HG02763 (cell line): ENCODE measurements at regions not wholly inside any gene's neighbourhood (a gene's known extent, or its start where the extent isn't known, plus 50 kb on each side); places are given as distances from the start of the nearest gene placed in this dataset.

Experiments
- ATAC-seq: cut with Tn5 transposase; IDR thresholded peaks from one replicate; pipeline ENCODE4 v1.9.1; 2021; ENCODE audit warnings: mild to moderate bottlenecking, moderate library complexity; ENCODE audit not compliant: unreplicated experiment

DNA sequence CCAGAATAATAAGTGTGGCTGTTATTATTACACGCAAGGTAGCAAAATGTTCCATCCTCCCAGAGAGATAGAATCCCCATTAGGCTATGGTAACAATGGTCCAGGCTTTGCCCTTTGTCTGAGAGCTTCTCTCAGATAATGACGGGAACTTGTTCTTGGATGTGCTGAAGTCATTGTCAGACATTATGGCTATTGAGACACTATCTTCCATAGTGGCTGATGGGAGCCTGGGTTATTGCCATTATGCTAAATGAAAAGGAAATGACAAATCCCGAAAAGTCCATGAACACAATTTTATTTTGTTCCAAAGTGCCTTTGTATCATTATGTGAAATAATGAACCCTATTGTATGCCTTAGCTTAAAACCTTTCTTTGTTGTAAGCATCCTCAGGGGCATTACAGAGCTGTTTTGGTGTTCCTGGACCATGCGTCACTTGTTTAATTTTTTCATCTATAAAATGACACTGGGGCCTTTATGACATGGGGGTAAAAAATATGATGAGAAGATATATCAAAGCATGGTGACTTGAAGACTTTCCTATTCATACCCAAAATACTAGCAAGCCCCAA is 218.5 kb downstream of the KCNS3 start:
- no peak for ATAC-seq

DNA sequence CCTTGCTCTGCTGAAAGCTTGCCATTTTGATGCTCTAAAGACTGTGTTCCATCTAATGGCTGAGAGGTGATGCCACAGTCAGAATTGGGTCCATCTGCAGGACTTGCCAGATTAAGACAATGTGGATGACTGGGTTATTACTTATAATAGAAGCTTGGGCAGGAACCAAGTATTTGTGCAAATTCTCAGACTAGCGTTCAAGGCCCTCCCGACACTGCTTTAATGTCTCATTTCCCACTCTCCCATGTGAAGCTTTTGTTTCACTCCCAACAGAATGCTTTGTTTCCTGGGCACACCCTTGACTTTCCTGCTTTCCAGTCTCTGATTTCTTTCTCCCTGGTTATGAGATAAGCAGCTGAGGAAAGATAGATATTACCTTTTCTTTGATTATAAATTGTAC is 215.8 kb downstream of the KCNS3 start:
- ATAC-seq = no peak

DNA sequence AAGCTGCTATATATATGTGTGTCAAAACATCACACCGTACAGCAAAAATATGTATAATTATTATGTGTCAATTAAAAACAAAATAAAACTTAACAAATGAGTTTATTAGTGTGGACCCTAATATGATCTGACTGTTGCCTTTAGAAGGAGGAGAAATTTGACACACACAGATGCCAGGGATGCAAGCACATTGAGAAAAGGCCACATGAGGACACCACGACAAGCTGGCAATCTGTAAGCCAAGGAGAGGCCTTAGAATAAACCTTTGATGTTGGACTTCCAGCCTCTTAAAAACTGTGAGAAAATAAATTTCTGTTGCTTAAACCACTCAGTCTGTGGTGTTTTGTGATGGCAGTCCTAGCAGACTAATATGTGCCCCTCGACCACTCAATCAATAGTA is 214.7 kb downstream of the KCNS3 start:
- ATAC-seq = no peak

DNA sequence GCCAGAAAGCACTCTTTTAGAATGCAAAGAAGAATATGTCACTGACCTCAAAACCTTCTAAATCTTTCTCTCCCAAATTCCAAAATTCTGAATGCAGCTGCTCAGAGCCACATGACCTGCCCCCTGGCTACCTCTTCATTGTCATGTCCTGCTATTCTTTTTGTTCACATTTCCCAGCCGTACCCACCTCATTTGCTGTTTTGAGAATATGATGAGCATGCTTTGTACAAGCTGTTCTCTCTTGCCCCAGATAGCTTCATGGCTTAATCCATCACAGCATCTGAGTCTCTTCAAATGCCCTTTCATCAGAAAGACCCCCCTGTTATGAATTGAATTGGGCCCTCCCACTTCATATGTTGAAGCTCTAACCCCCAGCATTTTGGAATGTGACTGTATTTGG is 214.3 kb downstream of the KCNS3 start:
- no peak for ATAC-seq

DNA sequence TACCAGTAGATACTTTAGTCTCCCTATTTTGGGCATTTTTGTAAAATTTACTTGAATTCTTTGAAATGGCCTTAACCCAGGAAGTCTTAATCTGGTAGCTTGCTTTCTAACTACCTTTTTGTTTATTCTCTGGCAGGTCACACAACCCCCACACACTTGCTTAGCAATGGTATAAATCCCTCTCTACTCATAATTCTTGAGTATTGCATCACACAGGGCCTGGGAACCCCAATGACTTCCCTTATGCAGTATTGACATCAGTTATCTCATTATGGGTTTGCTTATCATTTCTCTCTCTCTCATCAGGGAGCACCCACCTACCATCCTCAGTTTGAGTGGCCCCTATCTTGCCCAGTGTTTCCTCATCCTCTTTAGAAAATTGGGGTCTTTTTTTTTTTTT is 207.1 kb downstream of the KCNS3 start:
- ATAC-seq = no peak

DNA sequence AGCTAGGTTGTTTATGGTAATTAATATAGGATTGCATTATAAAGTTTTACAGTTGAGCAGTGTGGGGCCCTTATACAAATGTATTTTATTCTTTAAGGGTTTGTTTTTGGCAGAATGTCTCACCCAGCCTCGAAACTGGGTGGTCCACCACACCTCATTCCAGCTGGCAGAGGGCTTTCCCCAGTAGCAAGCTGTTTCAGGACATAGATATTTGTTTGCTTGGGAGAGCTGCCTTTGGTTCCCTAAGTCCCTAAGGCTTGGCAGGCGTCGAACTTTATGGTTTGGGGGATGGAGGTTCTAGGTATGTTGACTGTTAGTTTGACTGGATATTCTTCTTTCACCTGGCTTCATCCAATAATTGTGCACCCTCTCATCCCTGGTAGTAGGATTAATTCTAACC is 205.9 kb downstream of the KCNS3 start:
- ATAC-seq = no peak

DNA sequence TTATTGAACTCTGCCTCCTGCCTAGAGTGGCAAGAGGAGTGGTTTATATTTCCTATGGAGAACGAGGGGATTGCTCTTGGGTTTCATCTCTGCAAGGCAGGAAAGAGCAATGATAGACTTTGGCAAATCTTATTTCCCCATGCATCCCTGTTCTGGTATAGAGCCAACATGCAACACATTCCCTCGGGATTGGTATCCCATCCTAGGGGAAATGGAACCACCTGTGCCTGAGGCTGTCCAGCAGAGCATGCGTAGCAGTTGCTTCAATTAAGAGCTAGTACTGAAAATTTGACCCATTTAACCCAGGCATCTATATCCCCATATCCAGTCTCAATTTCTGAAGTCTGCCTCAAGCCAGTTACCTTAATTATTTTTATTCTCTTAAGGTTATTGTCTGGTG is 205.3 kb downstream of the KCNS3 start:
- ATAC-seq = no peak

DNA sequence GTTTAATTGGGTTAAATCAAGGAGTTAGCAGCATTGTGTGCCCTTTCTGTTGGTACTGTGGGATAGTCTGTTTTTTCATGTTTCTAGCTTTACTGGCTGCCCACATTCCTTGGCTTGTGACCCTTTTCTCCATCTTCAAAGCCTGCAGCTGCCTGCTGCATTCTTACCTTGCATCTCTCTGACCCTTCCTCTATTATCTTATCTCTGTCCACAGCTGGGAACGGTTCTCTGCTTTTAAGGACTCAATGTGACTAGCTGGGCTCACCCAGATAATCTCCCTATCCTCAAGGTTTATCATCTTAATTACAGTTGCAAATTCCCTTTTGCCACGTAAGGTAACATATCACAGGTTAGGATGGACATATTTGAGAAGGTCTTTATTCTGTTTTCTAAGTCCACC is 199.7 kb downstream of the KCNS3 start:
- no peak for ATAC-seq

DNA sequence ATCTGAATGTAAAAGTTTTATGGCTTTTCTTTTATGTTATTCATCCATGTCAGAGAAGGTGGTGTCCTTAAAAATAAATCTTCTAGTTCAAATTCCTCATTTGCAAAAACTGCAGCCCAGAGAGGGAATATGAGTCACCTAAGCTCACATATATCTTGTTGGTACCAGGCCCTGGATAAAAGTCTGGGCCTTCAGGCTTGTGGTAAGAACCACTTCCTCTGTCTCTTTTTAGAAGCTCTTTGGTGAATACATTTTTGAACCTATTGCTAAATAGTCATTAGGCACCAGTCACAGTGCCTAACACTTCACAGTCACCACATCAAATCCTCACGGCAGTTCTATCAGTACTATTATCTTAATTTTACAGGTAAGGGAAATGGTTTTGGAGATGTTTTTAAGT is 199.2 kb downstream of the KCNS3 start:
- no peak for ATAC-seq

DNA sequence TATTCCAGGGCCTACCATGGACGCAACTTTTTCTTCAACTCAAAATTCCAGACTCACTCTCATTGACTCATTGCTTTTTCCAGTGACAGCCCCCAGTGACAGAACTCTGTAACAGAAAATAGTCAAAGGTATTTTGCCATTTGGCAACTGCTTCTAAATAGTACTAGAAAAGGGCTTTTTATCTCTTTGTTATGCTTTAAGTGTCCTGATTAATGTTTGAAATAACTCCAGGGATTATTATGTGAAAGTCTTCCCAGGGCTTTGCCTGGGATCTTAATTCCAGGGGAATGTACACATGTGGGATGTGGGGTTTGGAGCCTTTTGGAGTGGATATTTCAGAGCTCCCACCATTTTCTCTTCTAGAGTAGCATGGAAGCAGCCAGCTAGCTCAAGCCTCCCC is 198.8 kb downstream of the KCNS3 start:
- no peak for ATAC-seq

DNA sequence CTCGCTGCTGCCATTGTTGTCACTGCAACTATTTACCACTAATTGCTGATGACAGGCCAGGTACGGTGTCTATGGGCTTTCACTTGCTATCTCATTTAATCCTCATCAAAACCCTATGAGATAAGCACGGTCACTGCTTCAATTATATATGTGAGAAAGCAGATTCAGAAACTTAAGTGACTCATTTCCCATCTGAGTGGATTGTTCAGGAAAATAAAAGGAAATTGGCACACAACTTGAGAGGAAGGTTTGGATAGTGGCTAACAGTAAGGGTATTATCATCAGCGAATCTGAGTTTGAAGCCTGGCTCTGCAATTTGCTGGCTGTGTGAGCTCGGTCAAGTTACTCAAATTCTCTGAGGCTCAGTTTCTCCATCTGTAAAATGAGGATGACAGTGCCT is 196.0 kb downstream of the KCNS3 start:
- ATAC-seq = no peak

DNA sequence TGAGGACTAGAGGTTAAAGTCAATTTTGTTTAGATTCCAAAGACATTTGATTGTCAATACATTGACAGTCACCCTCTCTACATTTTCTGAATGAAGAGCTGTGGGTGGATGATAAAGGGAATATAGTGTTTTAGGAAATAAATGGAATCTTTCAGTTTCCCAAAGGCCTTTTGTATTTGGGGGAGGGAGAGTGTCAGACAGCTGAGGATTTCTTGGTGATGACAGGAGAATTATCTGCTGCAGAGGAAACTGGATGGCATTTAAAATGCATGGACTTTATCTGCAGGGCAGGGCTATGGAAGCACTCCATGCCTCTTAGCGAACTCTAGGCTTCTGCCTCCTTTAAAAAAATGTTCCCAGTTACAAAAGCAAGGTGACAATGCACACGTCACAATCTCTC is 195.1 kb downstream of the KCNS3 start:
- no peak for ATAC-seq

DNA sequence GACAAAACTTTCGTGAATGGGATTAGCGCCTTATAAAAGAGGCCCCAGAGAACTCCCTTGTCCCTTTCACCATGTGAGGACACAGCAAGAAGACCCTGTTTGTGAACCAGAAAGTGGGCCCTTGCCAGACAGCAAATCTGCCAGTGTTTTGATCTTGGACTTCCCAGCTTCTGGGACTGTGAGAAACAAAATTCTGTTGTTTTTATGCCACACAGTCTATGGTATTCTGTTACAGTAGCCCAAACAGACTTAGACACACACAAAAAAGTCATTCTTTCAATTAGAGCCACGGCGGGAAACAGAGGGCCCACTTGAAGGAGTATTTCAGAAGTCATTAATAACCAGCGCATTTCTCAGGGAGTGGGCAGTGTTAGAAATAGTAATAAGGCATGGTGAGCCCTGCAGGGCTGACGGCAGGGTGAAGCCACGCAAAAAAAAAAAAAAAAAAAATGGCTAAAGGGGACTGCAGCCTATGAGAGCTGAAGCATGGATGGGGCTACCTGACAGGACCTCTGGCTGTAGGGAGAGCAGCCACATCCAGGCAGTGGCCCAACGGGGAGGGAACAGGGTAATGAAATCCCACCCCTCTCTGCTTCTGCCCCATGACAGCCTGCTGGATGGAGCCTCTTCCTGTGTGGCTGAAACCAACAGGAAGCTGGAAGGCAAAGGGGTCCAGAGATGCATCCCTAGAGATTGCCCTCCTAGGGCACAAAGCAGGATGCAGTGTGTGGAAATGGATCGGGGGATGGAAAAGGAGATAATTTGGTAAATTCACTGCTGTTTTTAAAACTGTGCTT is 189.3 kb downstream of the KCNS3 start:
- no peak for ATAC-seq

DNA sequence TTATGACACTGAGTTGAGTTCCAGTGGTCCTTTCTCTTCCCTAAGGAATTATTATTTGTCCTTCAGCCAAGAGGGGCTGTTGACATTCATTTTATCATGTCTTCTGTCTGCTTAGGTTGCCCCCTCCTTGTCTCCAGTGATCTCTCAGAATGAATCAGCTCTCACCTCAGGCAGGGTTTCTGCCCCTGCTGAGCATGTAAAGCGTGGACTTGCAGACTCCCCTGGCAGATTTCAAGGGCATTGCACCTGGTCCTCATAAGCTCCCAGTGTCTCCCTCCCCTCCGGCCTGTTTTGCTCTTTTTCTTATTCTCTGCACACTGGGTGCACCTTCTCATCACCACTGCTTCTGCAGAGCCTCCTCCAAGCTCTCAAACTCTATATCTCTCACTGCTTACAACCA is 188.4 kb downstream of the KCNS3 start:
- no peak for ATAC-seq

DNA sequence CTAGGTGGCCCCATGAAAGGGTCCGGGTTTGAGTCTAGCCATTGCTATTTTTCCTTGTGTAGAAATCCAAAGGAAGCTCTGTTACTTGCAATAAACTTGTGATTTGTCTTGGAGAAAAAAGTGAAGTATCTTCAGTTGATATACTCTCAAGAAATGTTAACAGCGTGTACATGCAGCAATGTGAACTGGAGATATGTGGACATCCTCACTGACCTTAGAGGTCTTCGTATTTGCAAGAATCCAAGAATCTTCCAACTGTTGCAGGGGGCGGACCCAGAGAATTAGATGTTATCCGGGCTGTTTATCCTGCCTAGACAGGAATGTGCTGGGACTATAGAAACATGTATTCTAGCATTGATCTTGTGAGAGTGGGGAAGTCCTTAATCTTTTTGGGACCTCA is 187.6 kb downstream of the KCNS3 start:
- ATAC-seq = no peak

DNA sequence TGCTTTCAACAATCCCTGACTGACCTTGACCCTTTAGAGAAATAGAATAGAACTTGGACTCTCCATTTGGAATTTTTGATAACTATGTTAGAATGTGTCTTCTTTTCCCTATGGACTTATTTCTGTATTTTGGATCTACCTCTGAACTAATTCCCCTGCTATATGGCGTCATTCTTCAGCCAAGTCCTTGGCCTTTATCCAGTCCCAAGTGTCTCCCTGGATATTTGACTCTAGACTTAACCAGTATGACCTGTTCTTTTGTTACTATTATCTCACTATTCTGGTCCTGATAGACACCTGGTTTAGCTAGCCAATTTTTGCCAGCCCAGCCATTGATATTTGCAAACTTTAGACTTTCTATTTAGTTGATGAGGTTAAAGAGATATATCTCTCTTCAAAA is 186.8 kb downstream of the KCNS3 start:
- no peak for ATAC-seq

DNA sequence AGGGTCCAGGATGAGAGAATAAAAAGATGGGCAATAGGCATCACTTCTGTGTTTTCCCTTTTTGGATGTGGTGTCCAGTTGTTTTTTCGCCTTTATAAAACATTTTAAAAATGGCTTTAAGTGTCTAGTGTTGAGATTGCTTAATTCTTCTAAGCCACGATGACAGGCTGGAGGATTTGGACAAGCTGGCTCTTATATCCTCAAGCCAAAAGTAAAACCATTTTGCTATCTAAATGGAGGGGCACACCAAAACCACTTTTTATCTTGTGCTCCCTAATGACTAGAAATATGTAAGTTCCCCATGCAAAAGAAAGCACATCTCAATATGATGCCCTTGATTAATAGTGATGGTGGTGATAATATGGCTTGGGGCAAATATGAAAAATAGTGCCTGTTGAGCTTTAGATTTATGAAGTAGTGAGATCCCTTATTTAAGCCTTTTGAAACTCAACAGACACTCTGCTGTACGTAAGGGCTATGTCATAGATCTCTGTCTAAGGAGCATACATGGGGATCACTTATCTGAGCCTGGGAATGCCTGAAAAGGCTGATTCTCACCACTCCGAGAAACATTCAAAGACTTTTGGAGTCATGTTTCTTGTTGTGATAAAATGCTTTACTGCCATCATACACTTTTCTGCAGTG is 185.5 kb downstream of the KCNS3 start:
- ATAC-seq = no peak

DNA sequence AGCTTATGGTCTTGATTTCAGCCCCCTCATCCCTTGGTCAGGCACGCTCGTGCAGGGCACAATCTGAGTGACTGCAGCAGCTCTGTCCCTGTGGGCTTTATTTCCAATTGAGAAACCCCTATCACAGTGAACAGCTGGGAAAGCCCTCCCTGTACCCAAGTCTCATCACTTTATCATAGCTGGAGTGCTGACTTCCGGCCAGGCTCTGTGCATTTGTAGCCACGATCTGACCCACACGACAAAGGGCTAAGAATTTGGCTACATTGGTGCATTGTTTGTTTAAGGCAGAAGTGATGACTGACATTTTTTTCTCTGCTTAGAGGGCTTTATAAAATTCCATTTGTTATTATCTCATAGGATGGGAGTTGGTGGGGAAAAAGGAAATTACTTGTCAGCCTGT is 184.4 kb downstream of the KCNS3 start:
- no peak for ATAC-seq

DNA sequence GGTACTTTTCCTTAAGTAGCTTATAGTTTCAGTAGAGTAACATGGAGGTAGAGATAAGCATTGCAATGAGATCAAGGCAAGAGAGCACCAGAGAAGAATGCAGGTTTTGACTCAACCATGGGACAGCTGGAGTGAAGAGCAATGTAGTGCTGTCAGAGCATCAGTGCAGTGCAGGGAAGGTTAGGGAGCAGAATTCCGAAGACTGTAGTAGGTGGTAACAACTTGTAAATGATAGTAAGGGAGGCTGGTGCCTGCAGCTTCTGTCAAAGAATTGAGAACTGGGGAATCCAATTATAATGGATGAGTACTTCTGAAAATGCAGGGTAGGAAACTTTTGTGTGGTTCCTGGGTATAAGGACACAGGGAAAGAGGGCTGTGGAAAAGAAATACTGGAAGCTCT is 183.2 kb downstream of the KCNS3 start:
- ATAC-seq = no peak

DNA sequence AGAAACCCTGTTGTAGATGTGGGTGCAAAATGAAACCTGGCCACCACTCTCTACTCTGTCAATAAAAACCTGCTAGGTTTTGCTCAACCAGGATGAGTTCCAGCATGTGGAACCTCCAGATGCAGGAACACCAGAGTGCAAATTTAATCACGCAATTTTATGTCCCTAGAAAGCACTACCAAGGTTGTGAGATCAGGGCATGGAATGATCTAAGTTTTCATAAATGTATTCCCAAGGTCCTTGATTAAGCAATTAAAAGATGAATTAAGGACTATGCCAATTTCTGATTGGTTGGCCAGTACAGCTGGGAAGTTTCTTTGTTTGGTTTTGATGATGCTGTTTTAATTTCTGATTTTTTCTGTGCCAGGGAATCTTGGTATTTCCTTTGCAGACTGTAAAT is 179.2 kb downstream of the KCNS3 start:
- no peak for ATAC-seq

DNA sequence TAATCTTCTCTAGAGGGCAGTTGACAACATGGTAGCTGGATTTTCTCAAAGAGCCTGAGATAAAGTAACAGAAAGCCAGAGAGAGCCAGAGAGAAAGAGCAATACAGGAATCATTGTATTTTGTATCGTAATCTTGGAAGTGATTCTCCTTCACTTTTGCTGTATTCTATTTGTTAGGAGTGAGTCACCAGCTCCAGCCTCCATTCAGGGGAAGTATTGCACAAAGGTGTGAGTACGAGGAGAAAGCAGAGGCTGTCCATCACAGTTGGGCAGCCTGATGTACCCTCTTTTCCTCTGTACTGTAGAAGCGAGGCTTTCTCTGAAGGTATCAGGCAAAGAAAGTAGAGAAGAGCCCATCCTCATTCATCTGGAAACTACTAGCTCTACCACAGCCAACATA is 176.8 kb downstream of the KCNS3 start:
- ATAC-seq = no peak

DNA sequence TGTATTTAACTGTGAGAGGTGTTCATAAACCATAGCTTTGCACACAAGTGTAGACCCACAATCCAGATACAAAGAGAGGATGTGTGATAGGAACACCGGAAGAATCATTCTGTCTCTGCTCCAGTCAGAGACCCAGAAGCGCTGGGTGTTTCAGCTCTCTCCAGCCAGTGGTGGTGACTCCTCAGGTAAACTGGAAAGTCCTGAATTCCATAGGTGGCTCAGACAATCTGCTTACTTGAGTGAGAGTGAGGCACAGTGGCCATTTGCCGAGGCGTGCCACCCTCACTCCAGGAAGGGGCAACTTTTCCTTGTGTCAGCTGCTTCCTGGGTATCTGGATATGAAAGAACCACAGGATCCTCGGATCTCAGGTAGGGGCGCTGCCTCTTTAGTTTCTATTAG is 171.5 kb downstream of the KCNS3 start:
- no peak for ATAC-seq

DNA sequence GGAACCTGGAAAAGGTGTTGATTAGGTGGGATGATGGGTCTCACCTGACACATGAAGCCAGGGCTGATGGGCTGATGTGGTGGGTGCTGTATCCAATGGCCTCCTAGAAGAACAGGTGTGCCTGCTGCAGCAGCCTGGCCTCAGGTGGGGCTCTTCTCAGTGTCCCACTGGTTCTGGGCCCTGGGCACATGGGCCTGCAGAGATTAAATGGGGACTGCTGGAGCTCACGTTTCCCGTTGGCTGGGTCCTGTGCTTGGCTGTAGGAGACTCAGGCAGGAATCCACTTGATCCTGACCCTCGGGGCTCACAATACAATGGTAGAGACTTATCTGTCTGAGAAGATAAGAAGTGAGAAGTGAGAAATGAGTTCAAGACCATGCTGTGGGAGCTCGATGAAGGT is 170.9 kb downstream of the KCNS3 start:
- ATAC-seq = no peak
